B cell (primary cell): ENCODE measurements at regions not wholly inside any gene's neighbourhood (a gene's known extent, or its start where the extent isn't known, plus 50 kb on each side); places are given as distances from the start of the nearest gene placed in this dataset.

Experiments
- ATAC-seq: fragments of 200-7000 bp; cut with Tn5 transposase; one replicate; pipeline ENCODE4 v1.10.0; 2021; ENCODE audit warnings: low read depth, mild to moderate bottlenecking, moderate number of reproducible peaks, moderate library complexity
- CTCF ChIA-PET: fragments of 350-600 bp; sonication (Branson Sonifier 250); formaldehyde crosslinking; loops from one replicate; lab custom pipeline; 2021; ENCODE audit warnings: antibody characterized with exemption, inconsistent platforms; lab: Charles Lee
- POLR2A ChIA-PET: fragments of 350-600 bp; sonication (Branson Sonifier 250); formaldehyde crosslinking; loops from one replicate; lab custom pipeline; 2021; ENCODE audit warnings: antibody characterized with exemption; lab: Charles Lee
- DNase-seq: peaks from one replicate; pipeline ENCODE4 v3.0.0; 2013
- H2AFZ ChIP-seq: 2 replicates; pipeline ENCODE4 v1.6.1; 2012; ENCODE audit warnings: mild to moderate bottlenecking, low read depth, low read length; ENCODE audit not compliant: insufficient read depth, poor library complexity, severe bottlenecking
- H3K27ac ChIP-seq, 2 donors: 1 replicate in 1 of 2; 2 replicates in 1 of 2; pipeline ENCODE4 v1.5.1; 2012 to 2013; ENCODE audit warnings: low read length in 2 of 2, mild to moderate bottlenecking in 2 of 2, moderate library complexity in 1 of 2
- H3K27me3 ChIP-seq, 4 experiments: fragments of 200-600 bp in 1 of 4; sonication (generic) in 1 of 4; replicated peaks in 1 of 4; 1 replicate in 2 of 4; 2 replicates in 2 of 4; pipeline versions ENCODE4 v1.6.1 to v1.7.0; 2013 to 2016; ENCODE audit warnings: low read length in 3 of 4, mild to moderate bottlenecking in 2 of 4, mixed read lengths in 1 of 4, moderate library complexity in 1 of 4; ENCODE audit not compliant: insufficient read depth in 4 of 4, control insufficient read depth in 3 of 4; ENCODE audit errors: control extremely low read depth in 1 of 4
- H3K36me3 ChIP-seq, 2 experiments: replicated peaks in 1 of 2; 1 replicate in 1 of 2; 2 replicates in 1 of 2; pipeline versions ENCODE4 v1.6.1 to v1.7.1; 2013; ENCODE audit warnings: low read length in 1 of 2; ENCODE audit not compliant: insufficient read depth in 2 of 2, control insufficient read depth in 1 of 2; ENCODE audit errors: control extremely low read depth in 1 of 2, extremely low read depth in 1 of 2
- H3K4me1 ChIP-seq, 2 donors: fragments of 200-600 bp in 1 of 2; sonication (generic) in 1 of 2; 1 replicate in 1 of 2; 2 replicates in 1 of 2; pipeline versions ENCODE4 v1.5.1 to v1.6.1; 2013 to 2017; ENCODE audit warnings: low read length in 2 of 2; ENCODE audit not compliant: control insufficient read depth in 2 of 2, insufficient read depth in 2 of 2
- H3K4me2 ChIP-seq: replicated peaks from 2 replicates; pipeline ENCODE3; 2012; ENCODE audit warnings: mild to moderate bottlenecking, low read depth, low read length; ENCODE audit not compliant: poor library complexity, severe bottlenecking
- H3K4me3 ChIP-seq, 5 experiments: fragments of 200-600 bp in 1 of 5; sonication (generic) in 1 of 5; 1 replicate in 3 of 5; 2 replicates in 2 of 5; pipeline versions ENCODE4 v1.5.1 to v1.7.0; 2011 to 2016; ENCODE audit warnings: low read length in 4 of 5, mild to moderate bottlenecking in 4 of 5, low read depth in 2 of 5, control low read depth in 1 of 5, moderate library complexity in 1 of 5; ENCODE audit not compliant: insufficient read depth in 1 of 5; ENCODE audit errors: control extremely low read depth in 1 of 5, extremely low read depth in 1 of 5
- H3K79me2 ChIP-seq: fragments of 200-600 bp; sonication (generic); one replicate; pipeline ENCODE4 v1.6.0; 2016; ENCODE audit warnings: low read length; ENCODE audit not compliant: control insufficient read depth, insufficient read depth
- H3K9ac ChIP-seq: fragments of 200-600 bp; sonication (generic); 2 replicates; pipeline ENCODE4 v1.6.1; 2017; ENCODE audit warnings: mild to moderate bottlenecking, low read length, moderate library complexity
- H3K9me3 ChIP-seq, 3 donors: one replicate each; pipeline versions ENCODE4 v1.6.1 to v1.7.1; 2013; ENCODE audit warnings: low read length in 2 of 3; ENCODE audit not compliant: control insufficient read depth in 2 of 3, insufficient read depth in 1 of 3; ENCODE audit errors: control extremely low read depth in 1 of 3
- H4K20me1 ChIP-seq: 2 replicates; pipeline ENCODE4 v1.6.0; 2012; ENCODE audit warnings: mild to moderate bottlenecking, low read length; ENCODE audit not compliant: insufficient read depth, control insufficient read depth, poor library complexity, severe bottlenecking
- H3K27ac Mint-ChIP-seq: one replicate; pipeline ENCODE4 v1.8.0; 2021; ENCODE audit warnings: mixed read lengths
- H3K27me3 Mint-ChIP-seq: one replicate; pipeline ENCODE4 v1.8.0; 2021; ENCODE audit warnings: mixed read lengths
- H3K4me1 Mint-ChIP-seq: one replicate; pipeline ENCODE4 v1.8.0; 2021; ENCODE audit warnings: mixed read lengths
- H3K4me3 Mint-ChIP-seq: one replicate; pipeline ENCODE4 v1.8.0; 2021; ENCODE audit warnings: mixed read lengths
- H3K9me3 Mint-ChIP-seq: one replicate; pipeline ENCODE4 v1.8.0; 2022; ENCODE audit warnings: mixed read lengths; ENCODE audit not compliant: insufficient read depth
- EZH2 ChIP-seq: IDR thresholded peaks from 2 replicates; pipeline ENCODE4 v1.6.1; 2012; ENCODE audit warnings: borderline replicate concordance, low read depth, mild to moderate bottlenecking, moderate library complexity, low read length; ENCODE audit not compliant: insufficient read depth, poor library complexity, severe bottlenecking
- intact Hi-C: fragments of 100-400 bp; cut with micrococcal nuclease; formaldehyde crosslinking; loops from one replicate; pipeline ENCODE4 v1.10.0; 2022
- TF ChIP-seq, protein P1 (sequence below): fragments of 200-600 bp; IDR thresholded peaks from one replicate; pipeline ENCODE4 v1.8.0; 2022; ENCODE audit warnings: antibody characterized with exemption, mild to moderate bottlenecking

DNA sequence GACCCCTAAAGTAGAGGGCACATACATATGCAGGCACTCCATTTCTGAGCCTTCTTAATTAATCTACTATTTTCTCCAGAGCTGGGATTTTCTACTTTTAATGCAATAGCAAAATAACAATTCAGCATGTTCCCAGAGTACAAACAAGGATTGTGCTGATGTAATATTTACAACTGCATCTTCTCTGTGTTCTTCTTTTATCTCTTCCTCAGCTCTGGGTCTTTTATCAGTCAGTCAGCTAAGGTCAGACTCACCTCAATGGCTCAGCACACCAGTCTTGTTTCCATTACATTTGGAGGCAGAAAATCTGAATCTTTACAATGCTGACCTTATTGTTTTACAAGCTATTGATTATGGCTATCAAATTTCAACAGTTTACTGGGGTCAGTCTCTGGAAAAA is 323.3 kb upstream of the NR5A2 start:
- H3K4me1 ChIP-seq: no peaks in the 10 kb centered on the region
- no peaks in the 10 kb centered on the region for H3K9me3 ChIP-seq
- H3K27ac ChIP-seq: no peak overlapping the region
- Mint-ChIP-seq H3K27ac (no peak overlapping the region), H3K9me3 (no peaks in the 10 kb centered on the region), H3K27me3 (peaks cover 23% of the 10 kb centered on the region), H3K4me1 (no peaks in the 10 kb centered on the region), H3K4me3 (no peak overlapping the region)
- H3K4me3 ChIP-seq: no peak overlapping the region
- ATAC-seq: no peak
- no peaks in the 10 kb centered on the region for H3K79me2 ChIP-seq
- no peak overlapping the region for H2AFZ ChIP-seq
- no peaks in the 10 kb centered on the region for H4K20me1 ChIP-seq
- intact Hi-C loops: no loop called here
- POLR2A ChIA-PET: no interaction called here
- H3K9ac ChIP-seq: no peak overlapping the region
- H3K36me3 ChIP-seq: no peaks in the 10 kb centered on the region
- H3K4me2 ChIP-seq: no peak overlapping the region
- H3K27me3 ChIP-seq: peaks cover 0 to 6% (median 3%) of the 10 kb centered on the region in 4 experiments
- CTCF ChIA-PET: no interaction called here
- DNase-seq: no peak
- TF ChIP-seq, protein P1, sequence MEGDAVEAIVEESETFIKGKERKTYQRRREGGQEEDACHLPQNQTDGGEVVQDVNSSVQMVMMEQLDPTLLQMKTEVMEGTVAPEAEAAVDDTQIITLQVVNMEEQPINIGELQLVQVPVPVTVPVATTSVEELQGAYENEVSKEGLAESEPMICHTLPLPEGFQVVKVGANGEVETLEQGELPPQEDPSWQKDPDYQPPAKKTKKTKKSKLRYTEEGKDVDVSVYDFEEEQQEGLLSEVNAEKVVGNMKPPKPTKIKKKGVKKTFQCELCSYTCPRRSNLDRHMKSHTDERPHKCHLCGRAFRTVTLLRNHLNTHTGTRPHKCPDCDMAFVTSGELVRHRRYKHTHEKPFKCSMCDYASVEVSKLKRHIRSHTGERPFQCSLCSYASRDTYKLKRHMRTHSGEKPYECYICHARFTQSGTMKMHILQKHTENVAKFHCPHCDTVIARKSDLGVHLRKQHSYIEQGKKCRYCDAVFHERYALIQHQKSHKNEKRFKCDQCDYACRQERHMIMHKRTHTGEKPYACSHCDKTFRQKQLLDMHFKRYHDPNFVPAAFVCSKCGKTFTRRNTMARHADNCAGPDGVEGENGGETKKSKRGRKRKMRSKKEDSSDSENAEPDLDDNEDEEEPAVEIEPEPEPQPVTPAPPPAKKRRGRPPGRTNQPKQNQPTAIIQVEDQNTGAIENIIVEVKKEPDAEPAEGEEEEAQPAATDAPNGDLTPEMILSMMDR: no peak
- TF ChIP-seq EZH2: no peak

DNA sequence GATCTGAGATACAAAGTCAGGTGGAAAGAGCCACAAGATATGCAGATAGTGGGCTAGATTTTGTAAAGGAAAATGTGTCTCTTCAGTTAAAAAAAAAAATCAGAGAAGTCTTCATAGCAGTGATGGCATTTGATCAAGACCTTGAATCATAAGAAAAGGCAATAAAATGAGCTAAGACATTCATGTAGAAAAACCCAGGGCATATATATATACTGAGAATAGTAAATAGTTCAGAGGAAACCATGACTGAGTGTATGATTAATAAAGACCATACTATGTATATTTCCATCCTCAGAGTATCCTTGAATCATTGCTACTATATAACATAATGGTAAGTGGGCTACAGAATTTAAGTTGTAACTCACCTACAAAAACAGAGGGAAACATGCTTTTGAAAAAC is 321.7 kb upstream of the NR5A2 start:
- Mint-ChIP-seq H3K27me3 (peaks cover 32% of the 10 kb centered on the region), H3K9me3 (peaks cover 5% of the 10 kb centered on the region), H3K4me3 (no peak overlapping the region), H3K4me1 (no peaks in the 10 kb centered on the region), H3K27ac (no peak overlapping the region)
- ATAC-seq: no peak
- no peaks in the 10 kb centered on the region for H4K20me1 ChIP-seq
- no peak overlapping the region for H2AFZ ChIP-seq
- ChIA-PET POLR2A (no interaction called here), CTCF (interaction anchor here (1.0 kb wide), 1 partner anchor 23 kb away, joined by 4 read pairs; no protein-coding TSS in a partner anchor)
- peaks cover 0 to 6% (median 3%) of the 10 kb centered on the region in 3 donors for H3K9me3 ChIP-seq
- peaks cover 0 to 10% (median 4%) of the 10 kb centered on the region in 4 experiments for H3K27me3 ChIP-seq
- intact Hi-C loops: no loop called here
- no peak for DNase-seq
- no peaks in the 10 kb centered on the region for H3K36me3 ChIP-seq
- TF ChIP-seq EZH2: no peak
- TF ChIP-seq, protein P1: no peak
- H3K4me3 ChIP-seq: no peak overlapping the region
- no peak overlapping the region for H3K4me2 ChIP-seq
- H3K4me1 ChIP-seq: no peaks in the 10 kb centered on the region
- H3K9ac ChIP-seq: no peak overlapping the region
- no peaks in the 10 kb centered on the region for H3K79me2 ChIP-seq
- H3K27ac ChIP-seq: no peak overlapping the region
